OCI-LY3 (cell line): ENCODE measurements at regions not wholly inside any gene's neighbourhood (a gene's known extent, or its start where the extent isn't known, plus 50 kb on each side); places are given as distances from the start of the nearest gene placed in this dataset.

Experiments used
- H2AFZ ChIP-seq: fragments of 200-600, 300-600 bp; shearing (Covaris generic); 2 replicates; pipeline ENCODE4 v1.6.0; 2014; ENCODE audit warnings: antibody characterized with exemption, low read depth, low read length
- H3K27ac ChIP-seq: fragments of 200-600, 300-600 bp; sonication (generic); 2 replicates; pipeline ENCODE4 v1.5.1; 2014; ENCODE audit warnings: mild to moderate bottlenecking, low read length, moderate library complexity, mixed read lengths
- H3K27me3 ChIP-seq: fragments of 200-600, 300-600 bp; sonication (generic); 2 replicates; pipeline ENCODE4 v1.6.1; 2014; ENCODE audit warnings: low read depth, low read length, mixed read lengths
- H3K36me3 ChIP-seq: fragments of 200-600, 300-600 bp; sonication (generic); replicated peaks from 2 replicates; pipeline ENCODE3; 2014; ENCODE audit warnings: low read depth, low read length, mixed read lengths
- H3K4me1 ChIP-seq: fragments of 300-600, 200-600 bp; sonication (generic); 2 replicates; pipeline ENCODE4 v1.6.1; 2014; ENCODE audit warnings: low read length, mixed read lengths
- H3K4me2 ChIP-seq: fragments of 200-600, 300-600 bp; sonication (generic); 2 replicates; pipeline ENCODE4 v1.6.1; 2014; ENCODE audit warnings: low read length, mixed read lengths
- H3K4me3 ChIP-seq: fragments of 300-600, 200-600 bp; sonication (generic); 2 replicates; pipeline ENCODE4 v1.5.1; 2014; ENCODE audit warnings: antibody characterized with exemption, mild to moderate bottlenecking, low read length, moderate library complexity
- H3K79me2 ChIP-seq: fragments of 300-600, 200-600 bp; shearing (Covaris generic); 2 replicates; pipeline ENCODE4 v1.6.1; 2014; ENCODE audit warnings: mild to moderate bottlenecking, low read length, mixed read lengths
- H3K9ac ChIP-seq: fragments of 300-600, 200-600 bp; shearing (Covaris generic); 2 replicates; pipeline ENCODE4 v1.6.0; 2014; ENCODE audit warnings: mild to moderate bottlenecking, low read length, moderate library complexity
- H3K9me3 ChIP-seq: fragments of 200-600, 300-600 bp; shearing (Covaris generic); 2 replicates; pipeline ENCODE4 v1.6.1; 2014; ENCODE audit warnings: low read length, mixed read lengths; ENCODE audit not compliant: insufficient read depth
- H4K20me1 ChIP-seq: fragments of 200-600, 300-600 bp; sonication (generic); 2 replicates; pipeline ENCODE4 v1.6.1; 2016; ENCODE audit warnings: low read length, mixed read lengths; ENCODE audit not compliant: insufficient read depth
- EZH2phosphoT487 ChIP-seq: fragments of 200-600 bp; shearing (Covaris generic); IDR thresholded peaks from 2 replicates; pipeline ENCODE4 v1.6.1; 2018; ENCODE audit warnings: antibody characterized with exemption, mixed run types, low read depth
- TF ChIP-seq, protein P1 (sequence below): fragments of 200-600, 300-600 bp; sonication (generic); IDR thresholded peaks from 2 replicates; pipeline ENCODE4 v1.5.1; 2014; ENCODE audit warnings: antibody characterized with exemption, low read length, low read depth

DNA sequence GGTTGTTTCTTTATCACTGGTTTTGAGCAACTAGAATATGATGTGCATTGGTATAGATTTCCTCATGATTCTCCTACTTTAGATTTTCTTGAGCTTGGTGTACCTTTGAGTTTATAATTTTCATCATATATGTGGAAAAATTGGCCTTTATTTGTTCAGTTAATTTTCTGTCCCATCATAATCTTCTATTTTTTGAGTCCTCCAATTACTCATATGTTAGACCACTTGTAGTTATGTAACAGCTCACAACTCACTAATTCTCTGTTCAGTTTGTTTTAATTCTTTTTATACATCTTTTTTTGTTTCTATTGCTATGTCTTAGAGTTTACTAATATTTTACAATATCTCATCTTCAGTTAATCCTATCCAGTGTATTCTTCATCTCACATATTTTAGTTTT is 81.3 kb upstream of the LAMA2 start:
- no peaks in the 10 kb centered on the region for H3K36me3 ChIP-seq
- no peak overlapping the region for H3K27ac ChIP-seq
- H3K4me3 ChIP-seq, result no peak overlapping the region
- no peak overlapping the region for H3K9ac ChIP-seq
- H3K27me3 ChIP-seq, result no peaks in the 10 kb centered on the region
- H3K4me2 ChIP-seq, result no peak overlapping the region
- no peaks in the 10 kb centered on the region for H3K9me3 ChIP-seq
- H3K4me1 ChIP-seq, result no peaks in the 10 kb centered on the region
- no peak for TF ChIP-seq EZH2phosphoT487
- no peaks in the 10 kb centered on the region for H4K20me1 ChIP-seq
- no peak overlapping the region for H2AFZ ChIP-seq
- H3K79me2 ChIP-seq, result no peaks in the 10 kb centered on the region

DNA sequence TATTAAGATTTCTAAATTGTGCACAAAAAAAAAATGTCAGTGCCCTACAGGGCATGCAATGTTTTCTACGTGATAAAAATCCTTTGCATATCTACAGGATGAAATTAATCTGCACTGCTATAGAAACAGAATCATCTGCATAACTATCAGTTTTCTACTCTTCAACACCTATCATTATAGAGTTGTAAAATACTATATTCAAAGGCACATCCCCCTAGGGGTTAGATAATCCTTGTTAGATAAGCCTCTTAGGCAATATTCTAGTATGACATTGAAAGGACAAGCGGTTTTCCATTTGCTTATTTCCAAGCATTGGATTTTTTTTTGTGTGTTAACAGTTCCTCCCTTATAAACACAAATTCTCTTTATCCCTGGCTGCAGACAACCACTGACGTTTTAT is 98.7 kb upstream of the LAMA2 start:
- no peaks in the 10 kb centered on the region for H3K27me3 ChIP-seq
- H3K27ac ChIP-seq, result no peak overlapping the region
- H3K4me1 ChIP-seq, result no peaks in the 10 kb centered on the region
- H3K9ac ChIP-seq, result no peak overlapping the region
- H3K9me3 ChIP-seq, result no peaks in the 10 kb centered on the region
- TF ChIP-seq EZH2phosphoT487, result no peak
- TF ChIP-seq, protein P1, sequence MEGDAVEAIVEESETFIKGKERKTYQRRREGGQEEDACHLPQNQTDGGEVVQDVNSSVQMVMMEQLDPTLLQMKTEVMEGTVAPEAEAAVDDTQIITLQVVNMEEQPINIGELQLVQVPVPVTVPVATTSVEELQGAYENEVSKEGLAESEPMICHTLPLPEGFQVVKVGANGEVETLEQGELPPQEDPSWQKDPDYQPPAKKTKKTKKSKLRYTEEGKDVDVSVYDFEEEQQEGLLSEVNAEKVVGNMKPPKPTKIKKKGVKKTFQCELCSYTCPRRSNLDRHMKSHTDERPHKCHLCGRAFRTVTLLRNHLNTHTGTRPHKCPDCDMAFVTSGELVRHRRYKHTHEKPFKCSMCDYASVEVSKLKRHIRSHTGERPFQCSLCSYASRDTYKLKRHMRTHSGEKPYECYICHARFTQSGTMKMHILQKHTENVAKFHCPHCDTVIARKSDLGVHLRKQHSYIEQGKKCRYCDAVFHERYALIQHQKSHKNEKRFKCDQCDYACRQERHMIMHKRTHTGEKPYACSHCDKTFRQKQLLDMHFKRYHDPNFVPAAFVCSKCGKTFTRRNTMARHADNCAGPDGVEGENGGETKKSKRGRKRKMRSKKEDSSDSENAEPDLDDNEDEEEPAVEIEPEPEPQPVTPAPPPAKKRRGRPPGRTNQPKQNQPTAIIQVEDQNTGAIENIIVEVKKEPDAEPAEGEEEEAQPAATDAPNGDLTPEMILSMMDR, result no peak
- H3K4me2 ChIP-seq, result no peak overlapping the region
- H3K36me3 ChIP-seq, result no peaks in the 10 kb centered on the region
- H2AFZ ChIP-seq, result no peak overlapping the region
- H3K79me2 ChIP-seq, result no peaks in the 10 kb centered on the region
- no peaks in the 10 kb centered on the region for H4K20me1 ChIP-seq
- H3K4me3 ChIP-seq, result no peak overlapping the region

DNA sequence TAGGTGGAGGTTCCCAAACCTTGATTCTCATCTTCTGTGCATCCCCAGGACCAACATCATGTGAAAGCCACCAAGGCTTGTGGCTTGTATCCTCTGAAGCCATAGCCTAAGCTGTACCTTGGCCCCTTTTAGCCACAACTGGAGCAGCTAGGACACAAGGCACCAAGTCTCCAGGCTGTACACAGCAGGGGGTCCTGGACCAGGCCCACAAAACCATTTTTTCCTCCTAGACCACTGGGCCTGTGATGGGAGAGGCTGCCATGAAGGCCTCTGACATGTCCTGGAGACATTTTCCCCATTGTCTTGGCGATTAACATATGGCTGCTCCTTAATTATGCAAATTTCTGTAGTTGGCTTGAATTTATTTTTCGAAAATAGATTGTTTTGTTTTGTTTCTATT is 114.8 kb upstream of the LAMA2 start:
- no peak overlapping the region for H3K27ac ChIP-seq
- H3K9ac ChIP-seq, result no peak overlapping the region
- H3K79me2 ChIP-seq, result no peaks in the 10 kb centered on the region
- H3K27me3 ChIP-seq, result no peaks in the 10 kb centered on the region
- H3K4me2 ChIP-seq, result no peak overlapping the region
- H3K4me3 ChIP-seq, result no peak overlapping the region
- H4K20me1 ChIP-seq, result no peaks in the 10 kb centered on the region
- H3K4me1 ChIP-seq, result peaks cover 6% of the 10 kb centered on the region
- TF ChIP-seq, protein P1, result no peak
- TF ChIP-seq EZH2phosphoT487, result no peak
- no peaks in the 10 kb centered on the region for H3K36me3 ChIP-seq
- H2AFZ ChIP-seq, result no peak overlapping the region
- no peaks in the 10 kb centered on the region for H3K9me3 ChIP-seq

DNA sequence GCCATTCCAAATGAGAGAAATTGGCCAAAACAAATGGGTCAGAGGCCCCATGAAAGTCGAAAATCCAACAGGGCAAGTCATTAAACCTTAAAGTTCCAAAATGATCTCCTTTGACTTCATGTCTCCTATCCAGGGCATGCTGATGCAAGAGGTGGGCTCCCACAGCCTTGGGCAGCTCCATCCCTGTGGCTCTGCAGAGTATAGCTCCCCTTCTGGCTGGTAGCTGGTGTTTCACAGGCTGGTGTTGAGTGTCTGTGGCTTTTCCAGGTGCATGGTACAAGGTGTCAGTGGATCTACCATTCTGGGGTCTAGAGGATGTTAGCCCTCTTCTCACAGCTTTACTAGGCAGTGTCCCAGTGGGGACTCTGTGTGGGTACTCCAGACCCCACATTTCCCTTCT is 115.2 kb upstream of the LAMA2 start:
- Histone ChIP-seq H4K20me1 (no peaks in the 10 kb centered on the region), H3K9ac (no peak overlapping the region), H3K9me3 (no peaks in the 10 kb centered on the region), H3K36me3 (no peaks in the 10 kb centered on the region), H3K27me3 (no peaks in the 10 kb centered on the region), H3K4me2 (no peak overlapping the region), H3K4me3 (no peak overlapping the region), H3K4me1 (peaks cover 6% of the 10 kb centered on the region), H2AFZ (no peak overlapping the region), H3K79me2 (no peaks in the 10 kb centered on the region), H3K27ac (no peak overlapping the region)
- no peak for TF ChIP-seq EZH2phosphoT487

DNA sequence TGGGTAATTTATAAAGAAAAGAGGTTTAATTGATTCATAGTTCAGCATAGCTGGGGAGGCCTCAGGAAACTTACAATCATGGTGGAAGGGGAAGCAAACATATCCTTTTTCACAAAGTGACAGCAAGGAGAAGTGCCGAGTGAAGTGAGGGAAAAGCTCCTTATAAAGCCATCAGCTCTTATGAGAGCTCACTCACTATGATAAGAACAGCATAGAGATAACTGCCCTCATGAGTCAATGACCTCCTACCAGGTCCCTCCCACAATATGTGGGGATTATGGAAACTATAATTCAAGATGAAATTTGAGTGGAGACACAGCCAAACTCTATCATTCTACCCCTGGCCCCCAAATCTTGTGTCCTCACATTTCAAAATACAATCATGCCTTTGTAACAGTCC is 115.8 kb upstream of the LAMA2 start:
- Histone ChIP-seq H3K4me3 (no peak overlapping the region), H3K27ac (no peak overlapping the region), H3K9ac (no peak overlapping the region), H3K9me3 (no peaks in the 10 kb centered on the region), H3K79me2 (no peaks in the 10 kb centered on the region), H2AFZ (no peak overlapping the region), H3K27me3 (no peaks in the 10 kb centered on the region), H4K20me1 (no peaks in the 10 kb centered on the region), H3K36me3 (no peaks in the 10 kb centered on the region), H3K4me2 (no peak overlapping the region), H3K4me1 (peaks cover 6% of the 10 kb centered on the region)
- no peak for TF ChIP-seq EZH2phosphoT487
- TF ChIP-seq, protein P1, result no peak
